HCT116 (cell line): ENCODE measurements at regions not wholly inside any gene's neighbourhood (a gene's known extent, or its start where the extent isn't known, plus 50 kb on each side); places are given as distances from the start of the nearest gene placed in this dataset.

Experiments used
- ATAC-seq: fragments of 200-7000 bp; cut with Tn5 transposase; 2 replicates; pipeline ENCODE4 v1.9.1; 2020; ENCODE audit warnings: mild to moderate bottlenecking, moderate library complexity
- BruUV-seq: library from RNA; stranded (reverse); fragments of 400-500 nt; replicated peaks from 2 replicates; lab custom pipeline; 2021; lab: Mats Ljungman, UMichigan
- CTCF ChIA-PET: fragments of 300-600 bp; sonication (Branson Sonifier 250); formaldehyde crosslinking; loops from one replicate; lab custom pipeline; 2021; ENCODE audit warnings: antibody characterized with exemption; lab: Charles Lee
- POLR2A ChIA-PET: fragments of 300-600, 350-600 bp; sonication (Branson Sonifier 250); formaldehyde crosslinking; loops from one replicate; lab custom pipeline; 2021; ENCODE audit warnings: antibody characterized with exemption; lab: Charles Lee
- RAD21 ChIA-PET, 2 experiments: fragments of 300-600 bp; sonication (Branson Sonifier 250); formaldehyde crosslinking; loops; one replicate each; lab custom pipeline; 2023; ENCODE audit warnings: low total read pairs in 2 of 2; ENCODE audit not compliant: uncharacterized antibody in 2 of 2, unreplicated experiment in 2 of 2, low non-redundant PET in 1 of 2; lab: Charles Lee
- DNase-seq: peaks from one replicate; pipeline ENCODE4 v3.0.0-alpha.2; 2010; ENCODE audit warnings: low read depth, low spot score
- H2AFZ ChIP-seq: fragments of 200-600 bp; shearing (Covaris generic), sonication (generic); 2 replicates; pipeline ENCODE4 v1.6.1; 2017; ENCODE audit warnings: low read depth, mixed run types, mixed read lengths, antibody characterized with exemption, low read length; ENCODE audit not compliant: poor library complexity, severe bottlenecking
- H3K27ac ChIP-seq: 2 replicates; pipeline ENCODE4 v1.5.1; 2012; ENCODE audit warnings: low read depth, low read length
- H3K27me3 ChIP-seq: fragments of 200-600 bp; sonication (generic); 2 replicates; pipeline ENCODE4 v1.6.1; 2016; ENCODE audit warnings: mixed run types, low read length, mixed read lengths; ENCODE audit not compliant: insufficient read depth
- H3K36me3 ChIP-seq, 2 experiments: fragments of 200-500 bp in 1 of 2; fragments of 200-600 bp in 1 of 2; sonication (Bioruptor generic) in 1 of 2; sonication (generic) in 1 of 2; 2 replicates each; pipeline versions ENCODE4 v1.5.1 to v1.6.1; 2014 to 2016; ENCODE audit warnings: low read length in 2 of 2, inconsistent platforms in 1 of 2, mixed read lengths in 1 of 2, mixed run types in 1 of 2; ENCODE audit not compliant: insufficient read depth in 2 of 2, control insufficient read depth in 1 of 2
- H3K4me1 ChIP-seq, 2 experiments: fragments of 200-600 bp in 1 of 2; sonication (generic) in 1 of 2; 2 replicates each; pipeline versions ENCODE4 v1.5.1 to v1.6.1; 2012 to 2017; ENCODE audit warnings: low read length in 2 of 2, inconsistent platforms in 1 of 2, mild to moderate bottlenecking in 1 of 2, mixed read lengths in 1 of 2, mixed run types in 1 of 2, moderate library complexity in 1 of 2; ENCODE audit not compliant: insufficient read depth in 2 of 2, control insufficient read depth in 1 of 2
- H3K4me2 ChIP-seq: fragments of 200-600 bp; sonication (generic); 2 replicates; pipeline ENCODE4 v1.6.1; 2017; ENCODE audit warnings: mixed run types, low read length, mixed read lengths
- H3K4me3 ChIP-seq, 2 experiments: fragments of 200-600 bp in 1 of 2; sonication (generic) in 1 of 2; replicated peaks in 1 of 2; 2 replicates each; pipeline ENCODE4 v1.5.1; 2011 to 2016; ENCODE audit warnings: low read length in 2 of 2, control low read depth in 1 of 2, low read depth in 1 of 2, mild to moderate bottlenecking in 1 of 2, mixed read lengths in 1 of 2, mixed run types in 1 of 2
- H3K79me2 ChIP-seq: fragments of 200-600 bp; sonication (generic); 2 replicates; pipeline ENCODE4 v1.6.1; 2017; ENCODE audit warnings: mild to moderate bottlenecking, mixed run types, low read length, moderate library complexity, mixed read lengths; ENCODE audit not compliant: insufficient read depth
- H3K9ac ChIP-seq: fragments of 200-600 bp; sonication (generic); 2 replicates; pipeline ENCODE4 v1.6.1; 2016; ENCODE audit warnings: low read length, mixed read lengths
- H3K9me2 ChIP-seq: fragments of 200-600 bp; sonication (generic), shearing (Covaris generic); 2 replicates; pipeline ENCODE4 v1.6.1; 2017; ENCODE audit warnings: mixed run types, mild to moderate bottlenecking, moderate library complexity; ENCODE audit not compliant: insufficient read depth
- H3K9me3 ChIP-seq, 2 experiments: fragments of 200-500 bp in 1 of 2; fragments of 200-600 bp in 1 of 2; sonication (Bioruptor generic) in 1 of 2; sonication (generic) in 1 of 2; 2 replicates each; pipeline ENCODE4 v1.6.1; 2014 to 2017; ENCODE audit warnings: low read length in 2 of 2, mixed read lengths in 2 of 2, inconsistent platforms in 1 of 2, low read depth in 1 of 2, mild to moderate bottlenecking in 1 of 2, mixed run types in 1 of 2, moderate library complexity in 1 of 2; ENCODE audit not compliant: control insufficient read depth in 1 of 2, insufficient read depth in 1 of 2
- H4K20me1 ChIP-seq: fragments of 200-600 bp; sonication (generic), shearing (Covaris generic); 2 replicates; pipeline ENCODE4 v1.6.1; 2017; ENCODE audit warnings: mixed run types, mild to moderate bottlenecking, moderate library complexity; ENCODE audit not compliant: insufficient read depth
- ATF3 ChIP-seq: IDR thresholded peaks from 2 replicates; pipeline ENCODE4 v1.6.1; 2012
- CBX3 ChIP-seq: IDR thresholded peaks from 2 replicates; pipeline ENCODE4 v1.6.1; 2012; ENCODE audit warnings: low read depth
- CEBPB ChIP-seq: IDR thresholded peaks from 2 replicates; pipeline ENCODE4 v1.6.1; 2012; ENCODE audit warnings: low read depth
- ELF1 ChIP-seq: IDR thresholded peaks from 2 replicates; pipeline ENCODE4 v1.6.1; 2012; ENCODE audit warnings: low read depth, borderline replicate concordance
- EZH2 ChIP-seq: fragments of 200-600 bp; sonication (generic); IDR thresholded peaks from 2 replicates; pipeline ENCODE4 v1.6.1; 2017; ENCODE audit warnings: antibody characterized with exemption, mixed run types
- EZH2phosphoT487 ChIP-seq: fragments of 200-600 bp; IDR thresholded peaks from 2 replicates; pipeline ENCODE4 v1.6.1; 2018; ENCODE audit warnings: antibody characterized with exemption, borderline replicate concordance
- JUND ChIP-seq: IDR thresholded peaks from 2 replicates; pipeline ENCODE4 v1.6.1; 2012
- POLR2A ChIP-seq: IDR thresholded peaks from 2 replicates; pipeline ENCODE4 v1.7.0; 2011; ENCODE audit warnings: borderline replicate concordance; ENCODE audit not compliant: insufficient read depth, insufficient read length; ENCODE audit errors: extremely low read depth
- POLR2AphosphoS5 ChIP-seq: IDR thresholded peaks from 2 replicates; pipeline ENCODE4 v1.6.1; 2011; ENCODE audit warnings: mild to moderate bottlenecking, low read depth, low read length, moderate library complexity
- YY1 ChIP-seq: IDR thresholded peaks from 2 replicates; pipeline ENCODE4 v1.6.1; 2011; ENCODE audit warnings: low read length, low read depth, moderate library complexity, mild to moderate bottlenecking; ENCODE audit not compliant: insufficient replicate concordance; ENCODE audit errors: extremely low read depth
- ZBTB33 ChIP-seq: IDR thresholded peaks from 2 replicates; pipeline ENCODE4 v1.6.1; 2011; ENCODE audit warnings: mild to moderate bottlenecking, low read length, moderate library complexity; ENCODE audit not compliant: insufficient replicate concordance; ENCODE audit errors: extremely low read depth
- ZFX ChIP-seq: fragments of 450-650 bp; IDR thresholded peaks from 2 replicates; pipeline ENCODE4 v1.6.1; 2017
- ZNF274 ChIP-seq: fragments of 200-500 bp; sonication (Bioruptor generic); IDR thresholded peaks from 2 replicates; pipeline ENCODE4 v1.6.1; 2014; ENCODE audit warnings: mild to moderate bottlenecking, low read depth, low read length, inconsistent platforms
- intact Hi-C: fragments of 100-400 bp; cut with micrococcal nuclease; formaldehyde crosslinking; loops from 2 replicates; pipeline ENCODE4 v1.10.0; 2022

- no peaks in the 10 kb centered on the region for H3K79me2 ChIP-seq
- no peak overlapping the region for H3K4me3 ChIP-seq
- H3K4me1 ChIP-seq, result no peaks in the 10 kb centered on the region
- intact Hi-C loops, result no loop called here
- no peaks in the 10 kb centered on the region for H4K20me1 ChIP-seq
- H3K27me3 ChIP-seq, result peaks cover 5% of the 10 kb centered on the region; the same call in 1 of the 2 replicates
- H3K9me3 ChIP-seq, result no peaks in the 10 kb centered on the region
- TF ChIP-seq CEBPB (no peak), YY1 (no peak), EZH2 (no peak), ATF3 (no peak), POLR2AphosphoS5 (no peak)
- ATAC-seq (no peak), DNase-seq (no peak)
- H3K9me2 ChIP-seq, result no peaks in the 10 kb centered on the region
- POLR2A ChIA-PET, result no interaction called here
- CTCF ChIA-PET, result no interaction called here
- H3K36me3 ChIP-seq, result no peaks in the 10 kb centered on the region
- no peak overlapping the region for H2AFZ ChIP-seq
- RAD21 ChIA-PET, result no interaction called here
- no peak overlapping the region for H3K4me2 ChIP-seq
- no TSS peak for BruUV-seq
- H3K27ac ChIP-seq, result no peak overlapping the region
- H3K9ac ChIP-seq, result no peak overlapping the region
Measured at GRCh38 chr15:31925541-31925940, 104.8 kb upstream of the CHRNA7 start.

DNA sequence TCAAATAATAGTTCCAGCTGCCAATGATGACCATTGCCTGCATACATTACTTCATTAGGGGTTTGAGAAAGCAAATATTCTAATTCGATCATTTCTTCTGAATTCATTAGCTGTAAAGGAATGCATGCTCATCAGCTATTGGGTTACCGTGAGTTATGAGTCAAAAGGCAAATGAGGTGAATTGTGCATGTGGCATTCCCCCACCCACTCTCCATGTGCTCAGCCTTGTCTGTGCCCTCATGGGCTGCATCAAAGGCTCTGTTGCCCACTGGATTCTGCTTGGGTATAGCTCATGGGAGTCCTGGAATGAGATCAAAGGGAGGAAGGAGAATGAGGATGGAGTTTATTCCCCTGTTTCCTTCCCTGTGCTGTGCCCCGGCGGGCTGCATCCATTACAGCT lies 99.3 kb upstream of the CHRNA7 start:
- DNase-seq, result no peak
- no peak for TF ChIP-seq ZBTB33
- TF ChIP-seq EZH2, result no peak
- TF ChIP-seq ATF3, result no peak
- TF ChIP-seq POLR2A, result no peak
- no peak for TF ChIP-seq ELF1
- no peak for TF ChIP-seq CBX3
- TF ChIP-seq CEBPB, result no peak
- no peak for TF ChIP-seq ZFX
- no peak for TF ChIP-seq JUND
- TF ChIP-seq EZH2phosphoT487, result no peak
- no peak for TF ChIP-seq YY1
- no peak for TF ChIP-seq ZNF274
- H3K36me3 ChIP-seq, result no peaks in the 10 kb centered on the region
- no peaks in the 10 kb centered on the region for H3K9me2 ChIP-seq
- H3K4me1 ChIP-seq, result no peaks in the 10 kb centered on the region
- intact Hi-C loops, result loop anchor here (10.0 kb wide), 1 partner anchor 386 kb away; no protein-coding TSS in a partner anchor
- H3K79me2 ChIP-seq, result no peaks in the 10 kb centered on the region
- no peaks in the 10 kb centered on the region for H4K20me1 ChIP-seq
- H3K4me3 ChIP-seq, result no peak overlapping the region
- CTCF ChIA-PET, result no interaction called here
- POLR2A ChIA-PET, result no interaction called here
- RAD21 ChIA-PET, result no interaction called here
- no peaks in the 10 kb centered on the region for H3K9me3 ChIP-seq
- BruUV-seq, result no TSS peak
- H3K27me3 ChIP-seq, result peaks cover 16% of the 10 kb centered on the region; the same call in 1 of the 2 replicates
- no peak overlapping the region for H3K27ac ChIP-seq
- no peak overlapping the region for H3K9ac ChIP-seq
- no peak overlapping the region for H2AFZ ChIP-seq
- no peak overlapping the region for H3K4me2 ChIP-seq
- no peak for ATAC-seq
